ENCODE measurements at regions not wholly inside any gene's neighbourhood (a gene's known extent, or its start where the extent isn't known, plus 50 kb on each side); places are given as distances from the start of the nearest gene placed in this dataset.

DNA sequence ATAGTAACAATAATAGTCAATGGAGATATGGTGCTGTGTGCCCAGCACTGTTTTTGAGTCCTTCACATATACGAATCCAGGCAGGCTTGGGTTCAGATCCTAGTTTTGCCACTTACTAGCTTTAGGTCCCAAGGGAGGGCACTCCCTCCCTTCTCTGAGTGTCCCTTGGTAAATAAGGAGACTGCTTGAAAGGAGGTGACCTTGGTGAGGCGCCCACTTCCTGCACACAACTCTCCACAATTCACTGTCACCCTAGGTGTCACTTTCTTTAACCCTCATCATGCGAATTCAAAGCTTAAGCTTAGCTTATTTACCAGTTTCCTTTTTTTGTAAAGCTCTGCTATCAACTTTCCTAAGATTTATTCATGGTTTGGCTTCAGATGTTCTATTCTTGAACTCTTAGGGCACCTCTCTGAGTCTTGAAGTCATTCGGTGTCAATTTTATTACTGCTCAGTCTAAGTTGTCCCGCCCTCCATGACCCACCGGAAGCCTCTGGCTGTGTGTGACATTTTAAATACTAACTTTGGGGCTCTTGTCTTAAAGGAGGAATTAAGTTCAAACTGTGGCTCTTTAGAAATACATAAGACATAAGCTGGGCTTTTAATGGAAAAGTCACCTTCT is 170.7 kb upstream of the ZNF618 start:
- no peak for FAIRE-seq
- no peaks in the 10 kb centered on the region for H3K27me3 ChIP-seq (ENCODE audit: control insufficient read depth, extremely low read depth, insufficient read depth, low read length)
- no peaks in the 10 kb centered on the region for H4K20me1 ChIP-seq (ENCODE audit: control insufficient read depth, extremely low read depth, insufficient read depth, low read length)
- no peak overlapping the region for H3K27ac ChIP-seq (ENCODE audit: control insufficient read depth, insufficient read depth, low read length)
- no peak for DNase-seq (ENCODE audit: low read depth, low spot score)
- H3K9ac ChIP-seq (ENCODE audit: control insufficient read depth, extremely low read depth, insufficient read depth, low read length), result no peak overlapping the region
- no peaks in the 10 kb centered on the region for H3K9me1 ChIP-seq (ENCODE audit: control insufficient read depth, extremely low read depth, insufficient read depth, low read length)
- H3K79me2 ChIP-seq (ENCODE audit: control insufficient read depth, insufficient read depth, low read length), result no peaks in the 10 kb centered on the region
- dilution Hi-C loops (cut with MboI; ENCODE audit: extremely low pct_ligation_motif_present, low sequenced_read_pairs), result no loop called here
- H3K9me3 ChIP-seq (ENCODE audit: control insufficient read depth, low read depth, low read length), result peaks cover 3% of the 10 kb centered on the region
- H3K4me1 ChIP-seq (ENCODE audit: control insufficient read depth, extremely low read depth, insufficient read depth, low read length), result no peaks in the 10 kb centered on the region
- TF ChIP-seq EZH2 (IDR thresholded peaks at IDR 0.05; ENCODE audit: low read length), result no peak
- TF ChIP-seq, protein P1, sequence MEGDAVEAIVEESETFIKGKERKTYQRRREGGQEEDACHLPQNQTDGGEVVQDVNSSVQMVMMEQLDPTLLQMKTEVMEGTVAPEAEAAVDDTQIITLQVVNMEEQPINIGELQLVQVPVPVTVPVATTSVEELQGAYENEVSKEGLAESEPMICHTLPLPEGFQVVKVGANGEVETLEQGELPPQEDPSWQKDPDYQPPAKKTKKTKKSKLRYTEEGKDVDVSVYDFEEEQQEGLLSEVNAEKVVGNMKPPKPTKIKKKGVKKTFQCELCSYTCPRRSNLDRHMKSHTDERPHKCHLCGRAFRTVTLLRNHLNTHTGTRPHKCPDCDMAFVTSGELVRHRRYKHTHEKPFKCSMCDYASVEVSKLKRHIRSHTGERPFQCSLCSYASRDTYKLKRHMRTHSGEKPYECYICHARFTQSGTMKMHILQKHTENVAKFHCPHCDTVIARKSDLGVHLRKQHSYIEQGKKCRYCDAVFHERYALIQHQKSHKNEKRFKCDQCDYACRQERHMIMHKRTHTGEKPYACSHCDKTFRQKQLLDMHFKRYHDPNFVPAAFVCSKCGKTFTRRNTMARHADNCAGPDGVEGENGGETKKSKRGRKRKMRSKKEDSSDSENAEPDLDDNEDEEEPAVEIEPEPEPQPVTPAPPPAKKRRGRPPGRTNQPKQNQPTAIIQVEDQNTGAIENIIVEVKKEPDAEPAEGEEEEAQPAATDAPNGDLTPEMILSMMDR (optimal IDR thresholded peaks at IDR 0.05 in 1 of 3, IDR thresholded peaks at IDR 0.05 in 1 of 3, conservative IDR thresholded peaks at IDR 0.05 in 1 of 3; ENCODE audit: extremely low read depth in 1 of 3, insufficient read depth in 2 of 3, low read length in 3 of 3), result no peak
- H3K4me3 ChIP-seq (ENCODE audit: control insufficient read depth in 2 of 3, extremely low read depth in 1 of 3, insufficient read depth in 2 of 3, low read depth in 1 of 3, low read length in 3 of 3), result no peak overlapping the region
- no peak overlapping the region for H2AFZ ChIP-seq (ENCODE audit: control insufficient read depth, low read length)
- no peaks in the 10 kb centered on the region for H3K36me3 ChIP-seq (ENCODE audit: control insufficient read depth in 2 of 2, extremely low read depth in 1 of 2, insufficient read depth in 2 of 2, low read length in 2 of 2)
- H3K4me2 ChIP-seq (ENCODE audit: control insufficient read depth, extremely low read depth, insufficient read depth, low read depth, low read length), result no peak overlapping the region

DNA sequence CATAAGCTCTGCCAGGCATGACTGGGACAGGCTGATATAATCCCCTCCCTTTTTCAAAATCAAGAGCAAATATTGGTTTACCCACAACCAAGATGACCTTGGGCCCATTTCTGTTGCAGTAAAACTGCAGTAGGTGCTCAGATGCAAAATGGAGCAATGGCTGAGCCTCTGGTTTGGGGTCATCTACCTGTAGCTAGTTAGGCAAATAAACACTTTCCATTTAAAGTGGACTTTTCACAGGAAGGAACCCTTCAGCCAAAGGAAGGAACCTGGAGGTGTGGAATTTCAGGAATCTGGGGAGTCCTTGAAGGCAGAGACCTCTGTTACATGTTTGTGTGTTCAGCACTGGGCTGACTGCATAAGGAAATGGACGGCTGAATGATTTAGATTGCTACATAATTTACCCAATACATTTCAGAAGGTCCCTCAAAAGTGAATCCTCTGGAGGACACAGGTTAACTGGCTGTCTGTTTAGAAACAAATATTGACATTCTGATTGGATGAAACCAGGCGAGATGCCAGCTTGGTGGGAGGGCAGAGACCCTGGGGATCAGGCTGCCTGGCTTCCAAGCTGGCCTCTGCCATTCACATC is 170.1 kb upstream of the ZNF618 start:
- no peak for TF ChIP-seq EZH2 (IDR thresholded peaks at IDR 0.05; ENCODE audit: low read length)
- TF ChIP-seq, protein P1 (optimal IDR thresholded peaks at IDR 0.05 in 1 of 3, IDR thresholded peaks at IDR 0.05 in 1 of 3, conservative IDR thresholded peaks at IDR 0.05 in 1 of 3; ENCODE audit: extremely low read depth in 1 of 3, insufficient read depth in 2 of 3, low read length in 3 of 3), result no peak
- Histone ChIP-seq H2AFZ (ENCODE audit: control insufficient read depth, low read length) (no peak overlapping the region), H3K4me3 (ENCODE audit: control insufficient read depth in 2 of 3, extremely low read depth in 1 of 3, insufficient read depth in 2 of 3, low read depth in 1 of 3, low read length in 3 of 3) (no peak overlapping the region), H3K4me2 (ENCODE audit: control insufficient read depth, extremely low read depth, insufficient read depth, low read depth, low read length) (no peak overlapping the region), H4K20me1 (ENCODE audit: control insufficient read depth, extremely low read depth, insufficient read depth, low read length) (no peaks in the 10 kb centered on the region), H3K9ac (ENCODE audit: control insufficient read depth, extremely low read depth, insufficient read depth, low read length) (no peak overlapping the region), H3K79me2 (ENCODE audit: control insufficient read depth, insufficient read depth, low read length) (no peaks in the 10 kb centered on the region), H3K9me1 (ENCODE audit: control insufficient read depth, extremely low read depth, insufficient read depth, low read length) (no peaks in the 10 kb centered on the region), H3K4me1 (ENCODE audit: control insufficient read depth, extremely low read depth, insufficient read depth, low read length) (no peaks in the 10 kb centered on the region), H3K9me3 (ENCODE audit: control insufficient read depth, low read depth, low read length) (peaks cover 3% of the 10 kb centered on the region), H3K36me3 (ENCODE audit: control insufficient read depth in 2 of 2, extremely low read depth in 1 of 2, insufficient read depth in 2 of 2, low read length in 2 of 2) (no peaks in the 10 kb centered on the region), H3K27ac (ENCODE audit: control insufficient read depth, insufficient read depth, low read length) (no peak overlapping the region), H3K27me3 (ENCODE audit: control insufficient read depth, extremely low read depth, insufficient read depth, low read length) (no peaks in the 10 kb centered on the region)
- dilution Hi-C loops (cut with MboI; ENCODE audit: extremely low pct_ligation_motif_present, low sequenced_read_pairs), result no loop called here
- FAIRE-seq (no peak), DNase-seq (ENCODE audit: low read depth, low spot score) (no peak)

Measured in keratinocyte (primary cell).